ENCODE measurements at regions not wholly inside any gene's neighbourhood (a gene's known extent, or its start where the extent isn't known, plus 50 kb on each side); places are given as distances from the start of the nearest gene placed in this dataset.
"Not testable (repeated sequence)": the region's sequence is repeated elsewhere in the genome, so short reads cannot be mapped to it uniquely, and the experiment has no call there.

GRCh38 chr10:15428681-15429080, 57.6 kb upstream of the FAM171A1 start:
- Histone ChIP-seq H3K36me3 (no peaks in the 10 kb centered on the region), H3K27ac (no peak overlapping the region), H3K27me3 (replicated peaks in 1 of 7) (peaks cover 0 to 13% (median 0%) of the 10 kb centered on the region in 7 donors), H3K9me3 (no peaks in the 10 kb centered on the region), H3K4me3 (no peak overlapping the region), H3K4me1 (peaks cover 0 to 2% (median 0%) of the 10 kb centered on the region in 6 donors)
- no peak for DNase-seq
- WGBS, 5 donors: 72 to 90% (median 76%) methylated on average over 2 of the region's 2 CpGs
- intact Hi-C loops (cut with DNase I; ENCODE audit: low total_unique reads): no loop called here
- no peak for TF ChIP-seq POLR2A (IDR thresholded peaks at IDR 0.05)
- TF ChIP-seq POLR2AphosphoS5 (IDR thresholded peaks at IDR 0.05): no peak
- TF ChIP-seq, protein P1, sequence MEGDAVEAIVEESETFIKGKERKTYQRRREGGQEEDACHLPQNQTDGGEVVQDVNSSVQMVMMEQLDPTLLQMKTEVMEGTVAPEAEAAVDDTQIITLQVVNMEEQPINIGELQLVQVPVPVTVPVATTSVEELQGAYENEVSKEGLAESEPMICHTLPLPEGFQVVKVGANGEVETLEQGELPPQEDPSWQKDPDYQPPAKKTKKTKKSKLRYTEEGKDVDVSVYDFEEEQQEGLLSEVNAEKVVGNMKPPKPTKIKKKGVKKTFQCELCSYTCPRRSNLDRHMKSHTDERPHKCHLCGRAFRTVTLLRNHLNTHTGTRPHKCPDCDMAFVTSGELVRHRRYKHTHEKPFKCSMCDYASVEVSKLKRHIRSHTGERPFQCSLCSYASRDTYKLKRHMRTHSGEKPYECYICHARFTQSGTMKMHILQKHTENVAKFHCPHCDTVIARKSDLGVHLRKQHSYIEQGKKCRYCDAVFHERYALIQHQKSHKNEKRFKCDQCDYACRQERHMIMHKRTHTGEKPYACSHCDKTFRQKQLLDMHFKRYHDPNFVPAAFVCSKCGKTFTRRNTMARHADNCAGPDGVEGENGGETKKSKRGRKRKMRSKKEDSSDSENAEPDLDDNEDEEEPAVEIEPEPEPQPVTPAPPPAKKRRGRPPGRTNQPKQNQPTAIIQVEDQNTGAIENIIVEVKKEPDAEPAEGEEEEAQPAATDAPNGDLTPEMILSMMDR (IDR thresholded peaks at IDR 0.05 in 8 of 11, conservative IDR thresholded peaks at IDR 0.05 in 3 of 11): no peak

DNA sequence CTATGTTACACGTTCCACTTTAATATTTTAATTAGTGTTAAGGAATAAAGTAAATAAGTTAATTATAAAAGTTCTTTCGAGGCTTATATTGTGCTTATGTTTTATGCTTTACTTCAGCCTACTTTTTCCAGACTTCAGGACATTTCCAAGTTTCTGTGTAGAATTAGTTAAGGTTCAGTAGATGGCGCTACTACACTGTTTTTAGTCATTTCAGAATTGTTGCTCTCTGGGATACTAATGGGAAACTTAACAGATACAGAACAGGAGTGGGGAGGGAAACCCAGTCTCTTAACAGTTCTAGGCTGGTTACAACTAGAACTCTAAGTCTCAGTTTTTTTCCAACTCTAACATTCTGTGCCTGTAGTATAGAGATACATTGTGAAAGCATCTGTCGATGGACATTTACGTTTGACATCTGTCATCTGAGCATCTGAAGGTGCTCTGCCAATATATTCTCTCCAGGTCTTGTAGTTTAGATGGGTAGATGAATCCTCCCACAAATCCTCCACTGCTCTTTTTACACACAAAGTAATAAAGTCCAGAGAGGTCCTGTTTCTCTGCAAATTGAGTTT, 56.8 kb upstream of the FAM171A1 start:
- H3K36me3 ChIP-seq: no peaks in the 10 kb centered on the region
- intact Hi-C loops (cut with DNase I; ENCODE audit: low total_unique reads): no loop called here
- H3K27ac ChIP-seq: no peak overlapping the region
- H3K9me3 ChIP-seq: no peaks in the 10 kb centered on the region
- H3K4me3 ChIP-seq: no peak overlapping the region
- TF ChIP-seq POLR2AphosphoS5 (IDR thresholded peaks at IDR 0.05) (no peak), POLR2A (IDR thresholded peaks at IDR 0.05) (no peak)
- TF ChIP-seq, protein P1 (IDR thresholded peaks at IDR 0.05 in 8 of 11, conservative IDR thresholded peaks at IDR 0.05 in 3 of 11): peak in 8 of 11 experiments; percentile 6 to 58 (median 38)
- H3K4me1 ChIP-seq: no peaks in the 10 kb centered on the region
- no peak for DNase-seq
- 33 to 40% (median 36%) methylated on average over 5 of the region's 5 CpGs for WGBS, 5 donors
- peaks cover 0 to 13% (median 0%) of the 10 kb centered on the region in 7 donors for H3K27me3 ChIP-seq (replicated peaks in 1 of 7)

- TF ChIP-seq, protein P1 (IDR thresholded peaks at IDR 0.05 in 8 of 11, conservative IDR thresholded peaks at IDR 0.05 in 3 of 11): no peak
- TF ChIP-seq POLR2A (IDR thresholded peaks at IDR 0.05) (no peak), POLR2AphosphoS5 (IDR thresholded peaks at IDR 0.05) (no peak)
- no peaks in the 10 kb centered on the region for H3K4me1 ChIP-seq
- H3K4me3 ChIP-seq: no peak overlapping the region
- no peaks in the 10 kb centered on the region for H3K36me3 ChIP-seq
- intact Hi-C loops (cut with DNase I; ENCODE audit: low total_unique reads): no loop called here
- DNase-seq: no peak
- no peak overlapping the region for H3K27ac ChIP-seq
- peaks cover 0 to 6% (median 0%) of the 10 kb centered on the region in 8 donors for H3K9me3 ChIP-seq
- WGBS, 5 donors: 64 to 81% (median 74%) methylated on average over 14 to 15 of the region's 15 CpGs
- peaks cover 0 to 7% (median 0%) of the 10 kb centered on the region in 7 donors for H3K27me3 ChIP-seq (replicated peaks in 1 of 7)
Observed at GRCh38 chr10:15426558-15426957, 55.5 kb upstream of the FAM171A1 start.

DNA sequence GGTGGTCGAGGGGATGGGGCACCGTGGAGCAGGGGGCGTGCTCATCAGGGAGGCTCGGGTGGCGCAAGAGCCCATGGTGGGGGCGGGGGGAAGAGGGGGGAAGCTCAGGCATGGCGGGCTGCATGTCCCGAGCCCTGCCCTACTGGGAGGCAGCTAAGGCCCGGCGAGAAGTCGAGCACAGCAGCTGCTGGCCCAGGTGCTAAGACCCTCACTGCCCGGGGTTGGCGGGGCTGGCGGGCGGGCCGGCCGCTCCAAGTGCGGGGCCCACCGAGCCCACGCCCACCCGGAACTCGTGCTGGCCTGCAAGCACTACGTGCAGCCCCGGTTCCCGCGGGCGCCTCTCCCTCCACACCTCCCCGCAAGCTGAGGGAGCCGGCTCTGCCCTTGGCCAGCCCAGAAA, 55.0 kb upstream of the FAM171A1 start:
- 94 to 95% (median 94%) methylated on average over 14 to 29 of the region's 29 CpGs for WGBS, 5 donors
- peaks cover 0 to 6% (median 0%) of the 10 kb centered on the region in 8 donors for H3K9me3 ChIP-seq
- H3K36me3 ChIP-seq: no peaks in the 10 kb centered on the region
- peaks cover 0 to 7% (median 0%) of the 10 kb centered on the region in 7 donors for H3K27me3 ChIP-seq (replicated peaks in 1 of 7)
- TF ChIP-seq, protein P1 (IDR thresholded peaks at IDR 0.05 in 8 of 11, conservative IDR thresholded peaks at IDR 0.05 in 3 of 11): no peak
- TF ChIP-seq POLR2AphosphoS5 (IDR thresholded peaks at IDR 0.05) (no peak), POLR2A (IDR thresholded peaks at IDR 0.05) (no peak)
- DNase-seq: no peak
- H3K27ac ChIP-seq: no peak overlapping the region
- H3K4me1 ChIP-seq: no peaks in the 10 kb centered on the region
- no peak overlapping the region for H3K4me3 ChIP-seq
- intact Hi-C loops (cut with DNase I; ENCODE audit: low total_unique reads): no loop called here

GRCh38 chr10:15421875-15422274, 50.8 kb upstream of the FAM171A1 start:
- H3K27ac ChIP-seq; H3K27me3 ChIP-seq (replicated peaks in 1 of 7); DNase-seq; intact Hi-C loops (cut with DNase I; ENCODE audit: low total_unique reads); H3K36me3 ChIP-seq; H3K4me3 ChIP-seq; H3K4me1 ChIP-seq; H3K9me3 ChIP-seq: not testable (repeated sequence)
- WGBS, 5 donors: 93 to 97% (median 94%) methylated on average over 4 of the region's 4 CpGs

Data from spleen (tissue), 11 donors.